ENCODE measurements at regions not wholly inside any gene's neighbourhood (a gene's known extent, or its start where the extent isn't known, plus 50 kb on each side); places are given as distances from the start of the nearest gene placed in this dataset.
"Not testable (repeated sequence)": the region's sequence is repeated elsewhere in the genome, so short reads cannot be mapped to it uniquely, and the experiment has no call there.

GRCh38 chr10:44564790-44565189 lies 179.9 kb upstream of the CXCL12 start:
- no peak for DNase-seq (ENCODE audit: low read depth, low spot score)

DNA sequence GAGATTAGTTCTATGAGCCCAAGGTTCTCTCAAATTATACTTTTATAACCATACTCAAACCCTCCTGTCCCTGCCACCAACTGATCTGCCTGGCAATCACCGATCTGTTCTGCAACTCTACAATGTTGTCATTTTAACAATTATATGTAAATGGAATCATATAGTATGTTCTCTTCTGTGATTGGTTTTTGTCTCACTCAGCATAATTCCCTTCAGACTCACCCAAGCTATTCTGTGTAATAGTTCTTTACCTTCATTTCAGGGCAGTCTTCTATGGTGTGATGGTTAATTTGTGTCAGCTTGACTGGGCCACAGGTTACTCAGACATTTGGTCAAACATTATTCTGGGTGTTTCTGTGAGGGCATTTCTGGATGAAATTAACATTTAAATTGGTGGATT lies 181.9 kb upstream of the CXCL12 start:
- no peak for DNase-seq (ENCODE audit: low read depth, low spot score)

DNA sequence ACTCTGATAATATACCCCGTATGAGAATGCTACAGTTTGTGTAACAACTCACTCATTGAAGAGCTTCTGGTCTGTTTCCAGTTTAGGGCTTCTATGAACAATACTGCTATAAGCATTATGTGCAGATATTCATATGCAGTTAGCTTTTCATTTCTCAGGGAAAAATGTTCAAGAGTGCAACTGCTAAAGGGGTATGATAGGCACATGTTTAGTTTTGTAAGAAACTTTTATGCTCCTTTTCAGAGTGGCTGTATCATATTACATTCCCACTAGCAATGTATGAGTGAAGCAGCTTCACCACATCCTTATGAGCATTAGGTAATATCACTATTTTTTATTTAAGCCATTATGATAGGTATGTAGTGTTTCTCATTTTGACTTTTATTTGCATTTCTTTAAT lies 182.6 kb upstream of the CXCL12 start:
- no peak for DNase-seq (ENCODE audit: low read depth, low spot score)

- DNase-seq (ENCODE audit: low read depth, low spot score) = no peak
Measured at GRCh38 chr10:44569193-44570091, 184.5 kb upstream of the CXCL12 start.

- no peak for DNase-seq (ENCODE audit: low read depth, low spot score)
Measured at GRCh38 chr10:44571701-44572100, 186.8 kb upstream of the CXCL12 start.

- no peak for DNase-seq (ENCODE audit: low read depth, low spot score)
Measured at GRCh38 chr10:44572146-44572545, 187.2 kb upstream of the CXCL12 start.

GRCh38 chr10:44573821-44574220 lies 188.9 kb upstream of the CXCL12 start:
- DNase-seq (ENCODE audit: low read depth, low spot score) = no peak

DNA sequence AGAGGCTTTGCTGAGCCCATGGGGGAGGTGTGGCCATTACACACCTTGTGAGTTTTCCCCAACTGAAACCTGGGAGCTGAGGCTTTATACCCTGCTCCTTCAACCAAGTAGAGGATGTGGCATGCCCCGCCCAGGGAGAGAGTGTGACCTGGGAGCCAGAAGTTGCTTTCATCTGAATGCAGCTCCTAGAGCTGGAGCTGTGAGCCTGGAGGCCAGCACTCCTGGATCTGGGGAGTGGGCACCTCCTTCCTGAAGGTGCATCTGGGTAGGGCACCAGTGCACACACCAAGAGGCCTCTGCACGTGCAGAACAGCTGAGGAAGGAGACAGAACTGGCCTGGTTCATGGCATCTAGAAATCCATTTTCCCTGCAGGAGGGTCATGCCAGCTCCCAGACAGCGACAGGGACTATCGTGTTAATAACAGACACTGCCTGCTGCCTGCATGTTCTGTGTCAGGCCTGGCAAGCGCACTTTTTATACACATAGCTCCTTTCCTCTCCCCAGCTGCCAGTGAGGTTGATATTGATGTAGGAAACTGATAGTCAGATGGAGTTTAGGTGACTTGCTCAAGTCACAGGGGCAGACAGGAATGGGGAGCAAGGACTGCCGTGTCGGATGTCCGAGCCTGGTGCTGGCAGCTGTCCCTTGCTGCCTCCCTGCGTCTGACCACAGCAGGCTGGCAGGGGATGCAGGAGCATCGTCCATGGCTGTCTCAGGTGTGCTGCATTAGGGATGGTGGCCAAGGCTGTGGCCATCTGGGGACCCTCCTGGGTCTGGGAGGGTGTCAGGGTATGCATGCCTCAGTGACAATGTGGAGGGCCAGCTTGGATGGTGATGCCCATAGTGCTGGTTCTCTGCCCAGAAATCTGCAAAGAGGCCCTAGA lies 189.9 kb upstream of the CXCL12 start:
- DNase-seq (ENCODE audit: low read depth, low spot score) = no peak

DNA sequence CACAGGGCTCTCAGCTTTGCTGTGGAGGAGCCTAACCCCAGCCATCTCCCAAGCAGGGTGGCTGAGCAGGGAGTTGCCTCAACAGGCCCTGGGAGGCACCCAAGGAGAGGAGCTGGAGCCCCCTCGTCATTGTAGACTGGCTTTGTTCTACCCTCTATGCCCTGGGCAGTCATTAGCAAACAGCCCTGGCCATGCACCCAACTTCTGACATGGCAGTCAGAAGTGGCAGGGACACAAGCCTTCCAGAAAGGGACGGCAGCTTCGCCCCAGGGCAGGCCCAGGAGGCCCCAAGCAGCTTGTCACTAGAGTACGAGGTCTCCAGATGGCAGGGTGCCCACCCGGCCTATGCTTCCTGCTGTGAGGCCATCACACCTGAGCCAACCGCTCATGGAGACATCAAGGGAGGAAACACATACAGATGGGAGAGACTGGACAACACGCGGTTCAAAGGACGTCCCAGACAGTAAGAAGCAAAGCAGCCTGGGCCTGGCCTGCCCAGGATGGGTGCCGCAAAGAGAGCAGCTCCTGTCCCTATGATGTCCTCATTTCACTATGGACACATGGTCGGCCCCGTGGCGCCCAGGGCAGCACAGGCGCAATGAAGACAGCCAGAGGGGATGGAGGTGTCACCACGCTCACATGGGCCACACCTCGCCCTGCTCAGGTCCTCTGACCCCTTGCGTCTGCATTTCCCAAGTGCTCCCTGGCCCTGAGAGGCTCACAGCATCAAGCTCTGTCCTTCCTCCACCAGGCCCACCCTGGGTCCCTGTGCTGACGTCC lies 190.9 kb upstream of the CXCL12 start:
- DNase-seq (ENCODE audit: low read depth, low spot score) = no peak

DNA sequence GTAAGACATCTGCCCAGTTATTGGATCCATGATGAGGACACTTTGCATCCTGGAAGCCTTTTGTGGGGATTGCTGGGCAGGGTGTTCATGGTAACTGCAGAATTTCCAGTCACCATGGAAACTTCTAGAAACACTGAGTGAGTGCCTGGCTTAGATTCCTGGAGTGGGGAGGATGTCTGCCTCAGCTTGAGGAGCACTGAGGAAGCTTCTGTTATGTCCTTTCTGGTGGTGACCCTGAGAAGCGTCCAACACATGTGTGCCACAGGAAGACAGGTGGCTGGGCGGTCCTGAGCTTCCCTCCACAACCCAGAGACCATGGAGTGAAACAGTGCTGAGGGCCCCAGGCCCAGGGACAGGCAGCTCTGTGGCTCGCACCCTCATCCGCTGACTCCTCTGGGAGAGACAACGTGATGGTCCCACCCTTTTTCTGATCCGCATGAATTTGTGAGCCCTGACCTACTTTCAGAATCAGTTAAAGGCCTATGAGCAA lies 191.8 kb upstream of the CXCL12 start:
- no peak for DNase-seq (ENCODE audit: low read depth, low spot score)

- DNase-seq (ENCODE audit: low read depth, low spot score) = no peak
Measured at GRCh38 chr10:44577533-44577932, 192.6 kb upstream of the CXCL12 start.

DNA sequence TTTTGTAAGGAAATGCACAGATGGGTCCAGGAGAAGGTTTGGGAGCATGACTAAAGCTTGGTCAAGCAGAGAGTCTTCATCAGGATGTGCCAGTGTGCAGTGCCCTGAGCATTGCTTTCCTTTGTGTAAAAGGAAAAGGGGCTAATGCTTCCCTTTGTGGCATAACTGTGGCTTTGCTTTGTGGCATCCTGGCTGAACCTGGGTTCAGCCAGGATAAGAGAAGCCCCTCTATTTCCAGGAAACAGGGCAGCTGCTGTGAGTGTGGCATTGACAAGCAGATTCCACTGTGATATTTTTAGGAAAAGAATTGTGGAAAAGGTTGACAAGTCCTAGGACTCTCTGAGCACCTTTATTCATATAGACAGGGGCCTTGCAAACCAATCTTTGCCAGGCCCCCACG lies 193.4 kb upstream of the CXCL12 start:
- no peak for DNase-seq (ENCODE audit: low read depth, low spot score)

GRCh38 chr10:44578963-44579362 lies 194.1 kb upstream of the CXCL12 start:
- DNase-seq (ENCODE audit: low read depth, low spot score) = not testable (repeated sequence)

- DNase-seq (ENCODE audit: low read depth, low spot score) = no peak
Measured at GRCh38 chr10:44581996-44582395, 197.1 kb upstream of the CXCL12 start.

- DNase-seq (ENCODE audit: low read depth, low spot score) = no peak
Measured at GRCh38 chr10:44587488-44588318, 202.8 kb upstream of the CXCL12 start.

DNA sequence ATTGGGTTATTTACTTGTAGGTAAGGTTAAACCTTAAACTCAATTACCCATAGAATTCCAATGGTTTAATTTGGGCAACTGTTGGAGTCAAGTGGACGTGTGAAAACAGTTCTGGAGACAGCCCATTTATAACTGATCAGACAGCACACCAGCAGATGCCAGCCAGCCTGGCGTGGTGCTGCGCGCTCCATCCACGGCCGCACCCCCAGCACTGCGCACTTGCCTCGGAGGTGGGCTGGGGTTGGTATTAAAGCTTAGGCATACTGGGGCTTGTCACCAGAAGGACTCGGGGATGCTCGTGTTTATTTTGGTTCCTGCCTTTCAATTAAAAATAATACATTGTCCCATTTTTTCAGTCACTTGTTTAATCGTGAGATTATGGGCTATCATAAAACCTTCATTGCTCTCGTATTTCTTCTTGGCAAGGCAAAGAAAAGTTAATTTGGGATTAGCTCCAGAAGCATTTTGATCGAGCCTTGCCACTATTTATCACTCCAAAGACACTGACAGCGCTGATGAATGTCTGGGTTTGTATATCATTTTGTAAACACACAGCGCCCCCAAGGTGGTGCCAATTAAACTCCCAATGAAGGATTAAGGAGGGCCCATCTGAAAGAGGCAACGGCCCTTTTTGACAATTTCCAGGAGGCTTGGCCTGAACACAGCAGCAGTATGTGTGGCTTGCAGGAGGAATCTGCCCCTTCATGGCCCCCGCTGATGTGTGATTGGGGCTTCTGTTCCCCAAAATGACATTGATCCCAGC lies 204.5 kb upstream of the CXCL12 start:
- DNase-seq (ENCODE audit: low read depth, low spot score) = no peak

- DNase-seq (ENCODE audit: low read depth, low spot score) = no peak
Measured at GRCh38 chr10:44589944-44590449, 205.1 kb upstream of the CXCL12 start.

GRCh38 chr10:44591911-44592310 lies 207.0 kb upstream of the CXCL12 start:
- no peak for DNase-seq (ENCODE audit: low read depth, low spot score)

DNA sequence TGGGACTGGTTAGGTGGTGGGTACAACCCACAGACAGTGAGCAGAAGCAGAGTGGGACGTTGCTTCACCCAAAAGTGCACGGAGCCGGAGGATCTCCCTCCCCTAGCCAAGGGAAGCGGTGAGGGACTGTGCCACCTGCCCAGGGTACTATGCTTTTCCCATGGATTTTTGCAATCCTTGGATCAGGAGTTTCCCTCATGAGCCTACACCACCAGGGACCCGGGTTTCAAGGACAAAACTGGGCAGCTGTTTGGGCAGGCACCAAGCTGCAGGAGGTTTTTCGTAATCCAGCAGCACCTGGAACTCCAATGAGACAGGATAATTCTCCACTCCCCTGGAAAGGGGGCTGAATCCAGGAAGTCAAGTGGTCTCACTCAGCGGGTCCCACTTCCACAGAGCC lies 209.1 kb upstream of the CXCL12 start:
- no peak for DNase-seq (ENCODE audit: low read depth, low spot score)

DNA sequence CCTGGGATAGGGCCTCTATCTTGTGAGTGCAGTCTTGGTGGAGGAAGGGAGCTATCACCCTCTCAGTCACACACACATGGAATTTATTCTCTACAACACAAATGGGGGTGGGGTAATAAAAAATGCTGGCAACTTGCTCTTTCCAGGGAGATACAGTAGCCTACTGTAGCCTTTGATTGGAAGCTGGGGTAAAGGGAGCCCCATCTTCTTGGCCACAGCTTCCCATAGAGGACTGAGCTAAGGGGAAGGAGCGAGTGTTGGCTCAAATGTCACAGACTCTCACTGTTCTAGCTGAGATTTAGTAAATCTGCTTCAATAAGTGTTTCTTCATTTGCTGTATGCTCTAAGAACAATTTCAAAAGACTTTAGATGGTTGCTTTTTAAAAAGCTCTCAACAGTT lies 222.2 kb upstream of the CXCL12 start:
- no peak for DNase-seq (ENCODE audit: low read depth, low spot score)

Measured in activated CD4-positive, CD25-positive, alpha-beta regulatory T cell treated with anti-CD3 and anti-CD28 coated beads, Interleukin-2, amount 50 U/mL, for 16 hours (primary cell).